ENCODE measurements at regions not wholly inside any gene's neighbourhood (a gene's known extent, or its start where the extent isn't known, plus 50 kb on each side); places are given as distances from the start of the nearest gene placed in this dataset.

GRCh38 chr7:50164559-50165170 is 71.6 kb upstream of the ZPBP start:
- DNase-seq: no peak

- DNase-seq: no peak
These were observed 67.2 kb upstream of the ZPBP start for GRCh38 chr7:50160206-50160605.

GRCh38 chr7:50159154-50159553 is 66.1 kb upstream of the ZPBP start:
- DNase-seq: no peak

GRCh38 chr7:50156706-50157105 is 63.7 kb upstream of the ZPBP start:
- DNase-seq: no peak

- DNase-seq: peak; percentile 32
These were observed 63.1 kb upstream of the ZPBP start for GRCh38 chr7:50156163-50156562.

GRCh38 chr7:50155755-50156154 is 62.7 kb upstream of the ZPBP start:
- peak; percentile 41 for DNase-seq

GRCh38 chr7:50153995-50154394 is 60.9 kb upstream of the ZPBP start:
- DNase-seq: no peak

GRCh38 chr7:50153148-50153547 is 60.1 kb upstream of the ZPBP start:
- DNase-seq: no peak

- DNase-seq: no peak
These were observed 59.4 kb upstream of the ZPBP start for GRCh38 chr7:50152486-50152885.

GRCh38 chr7:50151661-50152060 is 58.6 kb upstream of the ZPBP start:
- no peak for DNase-seq

- no peak for DNase-seq
These were observed 58.0 kb upstream of the ZPBP start for GRCh38 chr7:50151001-50151400.

- no peak for DNase-seq
These were observed 56.3 kb upstream of the ZPBP start for GRCh38 chr7:50149369-50149768.

GRCh38 chr7:50147951-50148808 is 55.1 kb upstream of the ZPBP start:
- DNase-seq: peak; percentile 51

- DNase-seq: no peak
These were observed 53.6 kb upstream of the ZPBP start for GRCh38 chr7:50146692-50147091.

- DNase-seq: no peak
These were observed 52.8 kb upstream of the ZPBP start for GRCh38 chr7:50145801-50146338.

- no peak for DNase-seq
These were observed 52.2 kb upstream of the ZPBP start for GRCh38 chr7:50145226-50145625.
